PC-9 (cell line): ENCODE measurements at regions not wholly inside any gene's neighbourhood (a gene's known extent, or its start where the extent isn't known, plus 50 kb on each side); places are given as distances from the start of the nearest gene placed in this dataset.

Experiments used
- BruUV-seq: library from RNA; stranded (reverse); fragments of 400-500 nt; replicated peaks from 2 replicates; lab custom pipeline; 2021; lab: Mats Ljungman, UMichigan
- CTCF ChIA-PET: fragments of 300-600 bp; sonication (Branson Sonifier 250); formaldehyde crosslinking; loops from one replicate; lab custom pipeline; 2022; ENCODE audit warnings: antibody characterized with exemption; lab: Charles Lee
- POLR2A ChIA-PET: fragments of 300-600 bp; sonication (Branson Sonifier 250); formaldehyde crosslinking; loops from one replicate; lab custom pipeline; 2022; ENCODE audit warnings: antibody characterized with exemption; ENCODE audit not compliant: unreplicated experiment; lab: Charles Lee
- DNase-seq, 2 experiments: peaks; one replicate each; pipeline versions ENCODE4 v3.0.0 to v3.0.0-alpha.2; 2015 to 2022; ENCODE audit warnings: mixed read lengths in 1 of 2
- H2AFZ ChIP-seq: fragments of 200-600 bp; sonication (generic); 2 replicates; pipeline ENCODE4 v1.8.1; 2017; ENCODE audit warnings: antibody characterized with exemption
- H3F3A ChIP-seq: fragments of 200-600 bp; sonication (generic); 2 replicates; pipeline ENCODE4 v1.8.1; 2017; ENCODE audit warnings: antibody characterized with exemption, mild to moderate bottlenecking, low read depth; ENCODE audit not compliant: insufficient read depth
- H3K27ac ChIP-seq: fragments of 200-600 bp; sonication (generic); 2 replicates; pipeline ENCODE4 v1.6.1; 2016; ENCODE audit warnings: mixed run types
- H3K27me3 ChIP-seq: fragments of 200-600 bp; sonication (generic); 2 replicates; pipeline ENCODE4 v1.6.1; 2016; ENCODE audit warnings: low read depth, mixed run types; ENCODE audit not compliant: insufficient read depth
- H3K36me3 ChIP-seq: fragments of 200-600 bp; sonication (generic); 2 replicates; pipeline ENCODE4 v1.6.1; 2016; ENCODE audit warnings: low read depth, mixed run types
- H3K4me1 ChIP-seq: fragments of 200-600 bp; sonication (generic); replicated peaks from 2 replicates; pipeline ENCODE4 v1.6.1; 2016; ENCODE audit warnings: mixed run types; ENCODE audit not compliant: insufficient read depth
- H3K4me2 ChIP-seq: fragments of 200-600 bp; sonication (generic); 2 replicates; pipeline ENCODE4 v1.6.1; 2017; ENCODE audit warnings: mixed run types
- H3K4me3 ChIP-seq: fragments of 200-600 bp; sonication (generic); 2 replicates; pipeline ENCODE4 v1.6.1; 2016; ENCODE audit warnings: mixed run types
- H3K79me2 ChIP-seq: fragments of 200-600 bp; sonication (generic); 2 replicates; pipeline ENCODE4 v1.6.1; 2017; ENCODE audit warnings: low read depth, mixed run types
- H3K9me2 ChIP-seq: fragments of 200-600 bp; sonication (generic); 2 replicates; pipeline ENCODE4 v1.8.1; 2017; ENCODE audit warnings: mild to moderate bottlenecking; ENCODE audit not compliant: insufficient read depth
- H3K9me3 ChIP-seq: fragments of 200-600 bp; sonication (generic); 2 replicates; pipeline ENCODE4 v1.8.1; 2016; ENCODE audit warnings: low read depth; ENCODE audit not compliant: insufficient read depth
- H4K20me1 ChIP-seq: fragments of 200-600 bp; sonication (generic); 2 replicates; pipeline ENCODE4 v1.8.1; 2017; ENCODE audit not compliant: insufficient read depth
- CTCF ChIP-seq: fragments of 200-600 bp; sonication (generic); conservative IDR thresholded peaks from 2 replicates; pipeline ENCODE4 v1.6.1; 2017; ENCODE audit warnings: mixed run types, antibody characterized with exemption, mild to moderate bottlenecking, moderate library complexity
- EZH2 ChIP-seq: fragments of 200-600 bp; sonication (generic); IDR thresholded peaks from 2 replicates; pipeline ENCODE4 v1.8.0; 2017; ENCODE audit warnings: antibody characterized with exemption, low read depth
- intact Hi-C: fragments of 100-400 bp; cut with micrococcal nuclease; formaldehyde crosslinking; loops from one replicate; pipeline ENCODE4 v1.10.0; 2022; ENCODE audit not compliant: unreplicated experiment

DNA sequence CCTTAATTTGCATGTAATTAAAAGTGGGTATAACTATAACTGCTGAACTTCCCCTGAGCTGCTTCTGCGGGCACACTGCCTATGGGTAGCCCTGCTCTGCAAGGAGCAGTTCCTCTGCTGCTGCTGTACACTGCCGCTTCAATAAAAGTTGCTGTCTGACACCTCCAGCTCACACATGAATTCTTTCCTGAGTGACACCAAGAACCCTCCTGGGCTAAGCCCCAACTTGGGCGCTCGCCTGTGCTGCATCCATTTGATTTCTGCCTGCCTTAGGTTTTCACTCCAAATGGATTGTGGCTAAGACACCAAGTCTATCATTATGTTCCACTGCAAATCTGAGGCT, 215.7 kb downstream of the ANAPC1 start:
- H3K4me2 ChIP-seq = no peak overlapping the region
- H3K9me2 ChIP-seq = no peaks in the 10 kb centered on the region
- H3K79me2 ChIP-seq = no peaks in the 10 kb centered on the region
- no TSS peak for BruUV-seq
- intact Hi-C loops = no loop called here
- CTCF ChIA-PET = no interaction called here
- no peak overlapping the region for H3K27ac ChIP-seq
- H2AFZ ChIP-seq = no peak overlapping the region
- H3K4me1 ChIP-seq = peaks cover 6% of the 10 kb centered on the region
- TF ChIP-seq EZH2 (no peak), CTCF (no peak)
- H3F3A ChIP-seq = no peaks in the 10 kb centered on the region
- H3K9me3 ChIP-seq = no peaks in the 10 kb centered on the region
- H3K4me3 ChIP-seq = no peak overlapping the region
- H3K36me3 ChIP-seq = no peaks in the 10 kb centered on the region
- H3K27me3 ChIP-seq = no peaks in the 10 kb centered on the region
- POLR2A ChIA-PET = no interaction called here
- DNase-seq = no peak
- no peaks in the 10 kb centered on the region for H4K20me1 ChIP-seq

DNA sequence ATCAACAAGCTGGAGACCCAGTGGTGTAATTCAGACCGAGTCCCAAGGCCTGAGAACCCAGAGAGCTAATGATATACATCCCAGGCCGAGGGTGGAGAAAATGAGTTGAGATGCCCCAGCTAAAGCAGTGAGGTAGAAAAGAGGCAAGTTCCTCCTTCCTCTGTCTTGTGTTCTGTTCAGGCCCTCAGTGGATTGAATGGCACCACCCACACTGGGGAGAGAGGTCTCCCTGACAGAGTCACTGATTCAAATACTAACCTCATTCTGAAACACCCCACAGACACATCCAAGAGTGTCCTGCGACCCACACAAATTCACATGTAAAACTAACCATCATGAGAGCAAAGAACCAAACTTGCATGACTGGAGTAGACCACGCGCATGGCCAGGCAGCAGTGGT, 215.3 kb downstream of the ANAPC1 start:
- no peak overlapping the region for H3K27ac ChIP-seq
- POLR2A ChIA-PET = no interaction called here

DNA sequence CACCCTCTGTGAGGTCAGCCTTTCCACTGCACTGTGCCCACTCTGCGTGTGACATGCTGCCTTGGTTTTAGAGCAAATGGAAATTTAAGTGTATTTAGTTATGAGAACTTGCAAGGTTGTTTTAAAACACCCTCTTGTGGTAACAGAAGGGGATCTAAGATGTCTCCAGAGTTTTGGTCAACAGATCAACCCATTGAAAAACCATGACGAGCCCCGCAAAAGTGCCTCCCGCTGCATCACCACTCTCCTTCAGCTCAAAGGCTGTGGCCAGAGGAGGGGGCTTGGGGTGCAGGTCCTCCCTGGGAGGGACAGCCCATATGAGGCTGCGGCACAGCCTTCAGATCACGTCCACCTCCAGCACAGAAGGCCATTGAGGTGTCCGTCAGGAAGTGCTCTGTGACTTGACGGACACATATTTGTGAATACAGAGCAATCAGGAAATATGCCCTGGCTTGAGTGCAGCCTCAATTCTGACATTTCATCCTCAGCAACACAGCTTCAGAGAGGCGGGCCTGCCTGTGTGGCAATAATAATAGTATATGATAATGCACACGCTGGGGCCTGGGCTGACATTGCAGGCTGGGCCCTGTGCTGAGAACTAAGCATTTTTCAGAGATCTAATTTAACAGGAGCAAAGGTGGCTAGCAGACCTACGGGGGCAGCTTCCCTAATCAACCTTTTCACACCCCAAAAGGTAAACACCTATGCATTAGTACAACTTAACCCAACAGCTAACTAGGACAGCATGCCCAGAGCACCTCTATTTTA, 213.9 kb downstream of the ANAPC1 start:
- 0 out of 2 replicates have a peak, but pooled peaks have one; percentile 23 for TF ChIP-seq CTCF
- TF ChIP-seq EZH2 = no peak
- no peaks in the 10 kb centered on the region for H3K27me3 ChIP-seq
- BruUV-seq = no TSS peak
- H2AFZ ChIP-seq = no peak overlapping the region
- no peaks in the 10 kb centered on the region for H3K79me2 ChIP-seq
- no peaks in the 10 kb centered on the region for H3K9me3 ChIP-seq
- ChIA-PET CTCF (interaction anchor here (0.6 kb wide), 1 partner anchor 135 kb away, joined by 11 read pairs; no protein-coding TSS in a partner anchor), POLR2A (no interaction called here)
- no peaks in the 10 kb centered on the region for H3K9me2 ChIP-seq
- H3K4me2 ChIP-seq = no peak overlapping the region
- H3K36me3 ChIP-seq = no peaks in the 10 kb centered on the region
- no peaks in the 10 kb centered on the region for H4K20me1 ChIP-seq
- H3F3A ChIP-seq = no peaks in the 10 kb centered on the region
- peaks cover 3% of the 10 kb centered on the region for H3K4me1 ChIP-seq
- intact Hi-C loops = loop anchor here (10.0 kb wide), 1 partner anchor 995 kb away; the partner anchor contains the start of gene BUB1
- DNase-seq = no peak
- H3K4me3 ChIP-seq = no peak overlapping the region
- H3K27ac ChIP-seq = no peak overlapping the region

More for the DNA sequence above, 215.3 kb downstream of the ANAPC1 start:
- intact Hi-C loops = no loop called here
- Histone ChIP-seq H3K27me3 (no peaks in the 10 kb centered on the region), H3K4me3 (no peak overlapping the region), H3K4me1 (peaks cover 3% of the 10 kb centered on the region), H3K36me3 (no peaks in the 10 kb centered on the region), H2AFZ (no peak overlapping the region), H3K79me2 (no peaks in the 10 kb centered on the region), H4K20me1 (no peaks in the 10 kb centered on the region), H3F3A (no peaks in the 10 kb centered on the region), H3K4me2 (no peak overlapping the region), H3K9me2 (no peaks in the 10 kb centered on the region), H3K9me3 (no peaks in the 10 kb centered on the region)
- CTCF ChIA-PET = no interaction called here
- no peak for TF ChIP-seq EZH2
- no TSS peak for BruUV-seq
- no peak for DNase-seq
